ENCODE measurements at regions not wholly inside any gene's neighbourhood (a gene's known extent, or its start where the extent isn't known, plus 50 kb on each side); places are given as distances from the start of the nearest gene placed in this dataset.
"Not testable (repeated sequence)": the region's sequence is repeated elsewhere in the genome, so short reads cannot be mapped to it uniquely, and the experiment has no call there.

- TF ChIP-seq, protein P1, sequence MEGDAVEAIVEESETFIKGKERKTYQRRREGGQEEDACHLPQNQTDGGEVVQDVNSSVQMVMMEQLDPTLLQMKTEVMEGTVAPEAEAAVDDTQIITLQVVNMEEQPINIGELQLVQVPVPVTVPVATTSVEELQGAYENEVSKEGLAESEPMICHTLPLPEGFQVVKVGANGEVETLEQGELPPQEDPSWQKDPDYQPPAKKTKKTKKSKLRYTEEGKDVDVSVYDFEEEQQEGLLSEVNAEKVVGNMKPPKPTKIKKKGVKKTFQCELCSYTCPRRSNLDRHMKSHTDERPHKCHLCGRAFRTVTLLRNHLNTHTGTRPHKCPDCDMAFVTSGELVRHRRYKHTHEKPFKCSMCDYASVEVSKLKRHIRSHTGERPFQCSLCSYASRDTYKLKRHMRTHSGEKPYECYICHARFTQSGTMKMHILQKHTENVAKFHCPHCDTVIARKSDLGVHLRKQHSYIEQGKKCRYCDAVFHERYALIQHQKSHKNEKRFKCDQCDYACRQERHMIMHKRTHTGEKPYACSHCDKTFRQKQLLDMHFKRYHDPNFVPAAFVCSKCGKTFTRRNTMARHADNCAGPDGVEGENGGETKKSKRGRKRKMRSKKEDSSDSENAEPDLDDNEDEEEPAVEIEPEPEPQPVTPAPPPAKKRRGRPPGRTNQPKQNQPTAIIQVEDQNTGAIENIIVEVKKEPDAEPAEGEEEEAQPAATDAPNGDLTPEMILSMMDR (IDR thresholded peaks at IDR 0.05; ENCODE audit: low read depth, low read length, missing control alignments), result no peak
These were observed 247.6 kb downstream of the SLC4A3 start for GRCh38 chr2:219875036-219875435.

DNA sequence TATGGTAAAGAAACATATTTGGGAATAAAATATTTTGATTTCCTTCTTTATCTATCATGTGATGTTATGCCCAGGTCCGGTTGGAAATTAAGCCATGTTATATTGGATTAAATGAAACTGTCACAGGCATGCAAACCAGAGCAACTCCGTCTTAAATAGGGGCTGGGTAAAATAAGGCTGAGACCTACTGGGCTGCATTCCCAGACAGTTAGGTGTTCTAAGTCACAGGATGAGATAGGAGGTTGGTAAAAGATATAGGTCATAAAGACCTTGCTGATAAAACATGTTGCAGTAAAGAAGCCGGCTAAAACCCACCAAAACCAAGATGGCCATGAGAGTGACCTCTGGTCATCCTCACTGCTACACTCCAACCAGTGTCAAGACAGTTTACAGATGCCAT, 248.6 kb downstream of the SLC4A3 start:
- DNase-seq (ENCODE audit: extremely low read depth, low read depth); H3K4me3 ChIP-seq (replicated peaks; ENCODE audit: low read depth, low read length): not testable (repeated sequence)

More at GRCh38 chr2:219875036-219875435, 247.6 kb downstream of the SLC4A3 start:
- DNase-seq (ENCODE audit: extremely low read depth, low read depth), result no peak
- H3K4me3 ChIP-seq (replicated peaks; ENCODE audit: low read depth, low read length), result no peak overlapping the region

GRCh38 chr2:219876931-219877330, 249.5 kb downstream of the SLC4A3 start:
- DNase-seq (ENCODE audit: extremely low read depth, low read depth), result no peak
- TF ChIP-seq, protein P1 (IDR thresholded peaks at IDR 0.05; ENCODE audit: low read depth, low read length, missing control alignments), result no peak

GRCh38 chr2:219877728-219878127, 250.3 kb downstream of the SLC4A3 start:
- TF ChIP-seq, protein P1 (IDR thresholded peaks at IDR 0.05; ENCODE audit: low read depth, low read length, missing control alignments), result no peak
- DNase-seq (ENCODE audit: extremely low read depth, low read depth), result no peak
- H3K4me3 ChIP-seq (replicated peaks; ENCODE audit: low read depth, low read length), result no peak overlapping the region

More at GRCh38 chr2:219876931-219877330, 249.5 kb downstream of the SLC4A3 start:
- no peak overlapping the region for H3K4me3 ChIP-seq (replicated peaks; ENCODE audit: low read depth, low read length)

- TF ChIP-seq, protein P1 (IDR thresholded peaks at IDR 0.05; ENCODE audit: low read depth, low read length, missing control alignments), result no peak
- no peak for DNase-seq (ENCODE audit: extremely low read depth, low read depth)
- no peak overlapping the region for H3K4me3 ChIP-seq (replicated peaks; ENCODE audit: low read depth, low read length)
These were observed 251.1 kb downstream of the SLC4A3 start for GRCh38 chr2:219878516-219878915.

GRCh38 chr2:219881851-219882250, 254.4 kb downstream of the SLC4A3 start:
- TF ChIP-seq, protein P1 (IDR thresholded peaks at IDR 0.05; ENCODE audit: low read depth, low read length, missing control alignments), result no peak
- no peak for DNase-seq (ENCODE audit: extremely low read depth, low read depth)
- no peak overlapping the region for H3K4me3 ChIP-seq (replicated peaks; ENCODE audit: low read depth, low read length)

- TF ChIP-seq, protein P1 (IDR thresholded peaks at IDR 0.05; ENCODE audit: low read depth, low read length, missing control alignments), result peak; percentile 24
- H3K4me3 ChIP-seq (replicated peaks; ENCODE audit: low read depth, low read length), result no peak overlapping the region
- no peak for DNase-seq (ENCODE audit: extremely low read depth, low read depth)
These were observed 259.2 kb downstream of the SLC4A3 start for GRCh38 chr2:219886615-219887014.

All from HFF-Myc (cell line).